Ishikawa (cell line): ENCODE measurements at regions not wholly inside any gene's neighbourhood (a gene's known extent, or its start where the extent isn't known, plus 50 kb on each side); places are given as distances from the start of the nearest gene placed in this dataset.

Source experiments
- EGR1 ChIP-seq: IDR thresholded peaks from 2 replicates; pipeline ENCODE4 v1.6.1; 2012
- EP300 ChIP-seq: IDR thresholded peaks from 2 replicates; pipeline ENCODE4 v1.6.1; 2012; ENCODE audit warnings: borderline replicate concordance
- FOXM1 ChIP-seq: IDR thresholded peaks from 2 replicates; pipeline ENCODE4 v1.6.1; 2012; ENCODE audit warnings: low read depth, borderline replicate concordance
- NFIC ChIP-seq: IDR thresholded peaks from 2 replicates; pipeline ENCODE4 v1.6.1; 2012
- RAD21 ChIP-seq: IDR thresholded peaks from 2 replicates; pipeline ENCODE4 v1.6.1; 2012; ENCODE audit warnings: low read depth
- TAF1 ChIP-seq: IDR thresholded peaks from 2 replicates; pipeline ENCODE4 v1.6.1; 2012; ENCODE audit warnings: low read depth, mild to moderate bottlenecking
- TCF12 ChIP-seq: IDR thresholded peaks from 2 replicates; pipeline ENCODE4 v1.6.1; 2012; ENCODE audit warnings: low read depth
- TF ChIP-seq, protein P1 (sequence below): IDR thresholded peaks from 2 replicates; pipeline ENCODE4 v1.6.1; 2012; ENCODE audit warnings: low read depth, mild to moderate bottlenecking

DNA sequence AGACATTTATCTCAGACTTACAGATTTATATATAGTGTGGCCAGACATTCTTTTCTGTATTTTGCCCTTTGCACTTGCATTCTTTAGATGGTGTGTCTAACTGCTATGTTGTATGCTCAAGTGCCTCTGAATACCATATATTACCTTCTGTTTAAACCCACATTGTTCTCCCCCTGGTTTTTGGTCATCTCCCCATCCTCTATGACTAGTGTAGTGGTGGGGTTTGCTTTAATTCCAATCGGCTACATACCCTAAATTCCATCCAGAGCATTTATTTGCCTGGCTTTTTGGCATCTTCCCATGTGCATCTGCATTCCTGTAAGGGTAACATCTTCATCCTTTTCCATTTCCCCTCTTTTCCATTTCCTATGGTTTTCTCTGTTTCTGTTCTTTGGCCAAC is 271.0 kb upstream of the SLC30A5 start:
- TF ChIP-seq NFIC: no peak
- TF ChIP-seq TAF1: no peak
- no peak for TF ChIP-seq TCF12
- TF ChIP-seq EP300: no peak
- TF ChIP-seq RAD21: no peak
- no peak for TF ChIP-seq FOXM1
- TF ChIP-seq, protein P1, sequence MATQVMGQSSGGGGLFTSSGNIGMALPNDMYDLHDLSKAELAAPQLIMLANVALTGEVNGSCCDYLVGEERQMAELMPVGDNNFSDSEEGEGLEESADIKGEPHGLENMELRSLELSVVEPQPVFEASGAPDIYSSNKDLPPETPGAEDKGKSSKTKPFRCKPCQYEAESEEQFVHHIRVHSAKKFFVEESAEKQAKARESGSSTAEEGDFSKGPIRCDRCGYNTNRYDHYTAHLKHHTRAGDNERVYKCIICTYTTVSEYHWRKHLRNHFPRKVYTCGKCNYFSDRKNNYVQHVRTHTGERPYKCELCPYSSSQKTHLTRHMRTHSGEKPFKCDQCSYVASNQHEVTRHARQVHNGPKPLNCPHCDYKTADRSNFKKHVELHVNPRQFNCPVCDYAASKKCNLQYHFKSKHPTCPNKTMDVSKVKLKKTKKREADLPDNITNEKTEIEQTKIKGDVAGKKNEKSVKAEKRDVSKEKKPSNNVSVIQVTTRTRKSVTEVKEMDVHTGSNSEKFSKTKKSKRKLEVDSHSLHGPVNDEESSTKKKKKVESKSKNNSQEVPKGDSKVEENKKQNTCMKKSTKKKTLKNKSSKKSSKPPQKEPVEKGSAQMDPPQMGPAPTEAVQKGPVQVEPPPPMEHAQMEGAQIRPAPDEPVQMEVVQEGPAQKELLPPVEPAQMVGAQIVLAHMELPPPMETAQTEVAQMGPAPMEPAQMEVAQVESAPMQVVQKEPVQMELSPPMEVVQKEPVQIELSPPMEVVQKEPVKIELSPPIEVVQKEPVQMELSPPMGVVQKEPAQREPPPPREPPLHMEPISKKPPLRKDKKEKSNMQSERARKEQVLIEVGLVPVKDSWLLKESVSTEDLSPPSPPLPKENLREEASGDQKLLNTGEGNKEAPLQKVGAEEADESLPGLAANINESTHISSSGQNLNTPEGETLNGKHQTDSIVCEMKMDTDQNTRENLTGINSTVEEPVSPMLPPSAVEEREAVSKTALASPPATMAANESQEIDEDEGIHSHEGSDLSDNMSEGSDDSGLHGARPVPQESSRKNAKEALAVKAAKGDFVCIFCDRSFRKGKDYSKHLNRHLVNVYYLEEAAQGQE: no peak
- TF ChIP-seq EGR1: no peak
